SK-N-SH (cell line): ENCODE measurements at regions not wholly inside any gene's neighbourhood (a gene's known extent, or its start where the extent isn't known, plus 50 kb on each side); places are given as distances from the start of the nearest gene placed in this dataset.

Source experiments
- CHD2 ChIP-seq: fragments of 150-350 bp; IDR thresholded peaks from 2 replicates; pipeline ENCODE4 v1.6.1; 2018; ENCODE audit warnings: low read length; ENCODE audit not compliant: partially characterized antibody
- POLR2AphosphoS5 ChIP-seq: IDR thresholded peaks from 2 replicates; pipeline ENCODE4 v1.6.1; 2012; ENCODE audit warnings: low read depth, low read length
- TF ChIP-seq, protein P1 (sequence below): fragments of 200-600 bp; sonication (generic); IDR thresholded peaks from 2 replicates; pipeline ENCODE4 v1.6.1; 2017; ENCODE audit warnings: antibody characterized with exemption, mild to moderate bottlenecking, moderate library complexity
- TF ChIP-seq, protein P2 (sequence below): fragments of 150-350 bp; IDR thresholded peaks from 2 replicates; pipeline ENCODE4 v1.6.1; 2016; ENCODE audit warnings: mild to moderate bottlenecking, low read depth, low read length
- TF ChIP-seq, protein P3 (sequence below): IDR thresholded peaks from 2 replicates; pipeline ENCODE4 v1.4.0; 2012; ENCODE audit warnings: low read depth

DNA sequence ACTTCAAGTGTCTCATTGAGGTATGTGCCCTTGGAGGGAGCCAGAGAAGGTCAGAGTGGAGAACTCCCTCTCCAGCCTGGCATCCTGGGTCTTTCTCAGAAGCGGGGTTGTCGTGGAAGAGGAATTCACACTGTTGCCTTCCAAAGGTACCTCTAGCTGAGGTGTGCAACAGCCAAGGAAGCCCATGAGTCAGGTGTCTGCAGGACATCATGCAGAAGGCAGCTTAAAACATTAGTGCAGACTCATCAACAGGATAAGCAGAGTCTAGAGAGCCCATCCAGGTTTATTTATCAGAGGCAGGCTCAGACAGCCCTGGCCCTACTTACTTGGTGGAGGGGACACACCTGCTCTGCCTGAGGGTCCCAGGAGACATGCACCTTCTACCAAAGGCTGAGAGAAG, 95.6 kb upstream of the TPM1 start:
- TF ChIP-seq, protein P1, sequence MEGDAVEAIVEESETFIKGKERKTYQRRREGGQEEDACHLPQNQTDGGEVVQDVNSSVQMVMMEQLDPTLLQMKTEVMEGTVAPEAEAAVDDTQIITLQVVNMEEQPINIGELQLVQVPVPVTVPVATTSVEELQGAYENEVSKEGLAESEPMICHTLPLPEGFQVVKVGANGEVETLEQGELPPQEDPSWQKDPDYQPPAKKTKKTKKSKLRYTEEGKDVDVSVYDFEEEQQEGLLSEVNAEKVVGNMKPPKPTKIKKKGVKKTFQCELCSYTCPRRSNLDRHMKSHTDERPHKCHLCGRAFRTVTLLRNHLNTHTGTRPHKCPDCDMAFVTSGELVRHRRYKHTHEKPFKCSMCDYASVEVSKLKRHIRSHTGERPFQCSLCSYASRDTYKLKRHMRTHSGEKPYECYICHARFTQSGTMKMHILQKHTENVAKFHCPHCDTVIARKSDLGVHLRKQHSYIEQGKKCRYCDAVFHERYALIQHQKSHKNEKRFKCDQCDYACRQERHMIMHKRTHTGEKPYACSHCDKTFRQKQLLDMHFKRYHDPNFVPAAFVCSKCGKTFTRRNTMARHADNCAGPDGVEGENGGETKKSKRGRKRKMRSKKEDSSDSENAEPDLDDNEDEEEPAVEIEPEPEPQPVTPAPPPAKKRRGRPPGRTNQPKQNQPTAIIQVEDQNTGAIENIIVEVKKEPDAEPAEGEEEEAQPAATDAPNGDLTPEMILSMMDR = no peak
- TF ChIP-seq, protein P2, sequence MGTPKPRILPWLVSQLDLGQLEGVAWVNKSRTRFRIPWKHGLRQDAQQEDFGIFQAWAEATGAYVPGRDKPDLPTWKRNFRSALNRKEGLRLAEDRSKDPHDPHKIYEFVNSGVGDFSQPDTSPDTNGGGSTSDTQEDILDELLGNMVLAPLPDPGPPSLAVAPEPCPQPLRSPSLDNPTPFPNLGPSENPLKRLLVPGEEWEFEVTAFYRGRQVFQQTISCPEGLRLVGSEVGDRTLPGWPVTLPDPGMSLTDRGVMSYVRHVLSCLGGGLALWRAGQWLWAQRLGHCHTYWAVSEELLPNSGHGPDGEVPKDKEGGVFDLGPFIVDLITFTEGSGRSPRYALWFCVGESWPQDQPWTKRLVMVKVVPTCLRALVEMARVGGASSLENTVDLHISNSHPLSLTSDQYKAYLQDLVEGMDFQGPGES = no peak
- TF ChIP-seq, protein P3, sequence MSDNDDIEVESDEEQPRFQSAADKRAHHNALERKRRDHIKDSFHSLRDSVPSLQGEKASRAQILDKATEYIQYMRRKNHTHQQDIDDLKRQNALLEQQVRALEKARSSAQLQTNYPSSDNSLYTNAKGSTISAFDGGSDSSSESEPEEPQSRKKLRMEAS = no peak
- TF ChIP-seq POLR2AphosphoS5 = no peak
- no peak for TF ChIP-seq CHD2
